ENCODE measurements at regions not wholly inside any gene's neighbourhood (a gene's known extent, or its start where the extent isn't known, plus 50 kb on each side); places are given as distances from the start of the nearest gene placed in this dataset.

DNA sequence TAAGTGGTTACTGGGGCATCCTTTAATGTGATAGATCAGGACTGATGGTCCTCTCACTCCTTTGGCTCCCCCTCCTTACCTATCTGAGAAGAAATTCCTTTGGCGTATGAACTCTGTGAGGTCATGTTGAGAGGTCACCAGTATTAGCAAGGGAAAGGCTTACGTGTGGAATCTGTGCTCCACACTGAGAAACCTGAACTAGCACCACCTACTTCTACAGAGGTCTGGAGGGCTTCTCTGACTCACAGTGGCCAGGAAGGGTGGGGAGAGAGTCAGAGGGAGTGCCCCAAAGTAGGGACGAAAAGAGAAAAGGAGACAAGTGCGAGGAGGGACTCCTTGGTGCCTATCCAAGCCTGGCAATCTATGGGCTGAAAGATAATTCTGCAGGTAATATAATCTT, 348.6 kb downstream of the TNS1 start:
- no peaks in the 10 kb centered on the region for H3K36me3 ChIP-seq (ENCODE audit: control insufficient read depth, insufficient read depth, low read length)
- H2BK5ac ChIP-seq (ENCODE audit: low read length), result no peak overlapping the region
- no peak overlapping the region for H3K9ac ChIP-seq (ENCODE audit: low read length)
- no peak overlapping the region for H4K8ac ChIP-seq (ENCODE audit: low read depth, low read length)
- peaks cover 2% of the 10 kb centered on the region for H3K4me1 ChIP-seq (ENCODE audit: control insufficient read depth, low read depth, low read length)
- H2BK120ac ChIP-seq (ENCODE audit: low read depth, low read length), result no peak overlapping the region
- H3K56ac ChIP-seq (ENCODE audit: low read length), result no peak overlapping the region
- no peak overlapping the region for H3K4me3 ChIP-seq (ENCODE audit: low read length)
- no peaks in the 10 kb centered on the region for H3K79me1 ChIP-seq (ENCODE audit: low read length)
- no peak overlapping the region for H2BK15ac ChIP-seq (replicated peaks; ENCODE audit: low read depth)
- H3K23ac ChIP-seq (ENCODE audit: low read length), result no peak overlapping the region
- no peak overlapping the region for H4K5ac ChIP-seq (ENCODE audit: low read length)
- no CpG with 5 or more reads among the region's 4 CpGs for WGBS (ENCODE audit: extremely low coverage, insufficient coverage, low lambda C conversion rate)
- H3K4me2 ChIP-seq (ENCODE audit: low read length), result no peak overlapping the region
- H3K4ac ChIP-seq (ENCODE audit: low read depth, low read length), result no peak overlapping the region
- no peak overlapping the region for H3K27ac ChIP-seq (ENCODE audit: low read depth, low read length)
- no peak overlapping the region for H3K18ac ChIP-seq (ENCODE audit: low read length)
- DNase-seq, result no peak
- no peaks in the 10 kb centered on the region for H3K27me3 ChIP-seq (ENCODE audit: insufficient read depth, low read length, poor library complexity)
- no peak overlapping the region for H2AK5ac ChIP-seq (ENCODE audit: low read length)
- no peaks in the 10 kb centered on the region for H3K79me2 ChIP-seq (ENCODE audit: control insufficient read depth, insufficient read depth, low read length)

DNA sequence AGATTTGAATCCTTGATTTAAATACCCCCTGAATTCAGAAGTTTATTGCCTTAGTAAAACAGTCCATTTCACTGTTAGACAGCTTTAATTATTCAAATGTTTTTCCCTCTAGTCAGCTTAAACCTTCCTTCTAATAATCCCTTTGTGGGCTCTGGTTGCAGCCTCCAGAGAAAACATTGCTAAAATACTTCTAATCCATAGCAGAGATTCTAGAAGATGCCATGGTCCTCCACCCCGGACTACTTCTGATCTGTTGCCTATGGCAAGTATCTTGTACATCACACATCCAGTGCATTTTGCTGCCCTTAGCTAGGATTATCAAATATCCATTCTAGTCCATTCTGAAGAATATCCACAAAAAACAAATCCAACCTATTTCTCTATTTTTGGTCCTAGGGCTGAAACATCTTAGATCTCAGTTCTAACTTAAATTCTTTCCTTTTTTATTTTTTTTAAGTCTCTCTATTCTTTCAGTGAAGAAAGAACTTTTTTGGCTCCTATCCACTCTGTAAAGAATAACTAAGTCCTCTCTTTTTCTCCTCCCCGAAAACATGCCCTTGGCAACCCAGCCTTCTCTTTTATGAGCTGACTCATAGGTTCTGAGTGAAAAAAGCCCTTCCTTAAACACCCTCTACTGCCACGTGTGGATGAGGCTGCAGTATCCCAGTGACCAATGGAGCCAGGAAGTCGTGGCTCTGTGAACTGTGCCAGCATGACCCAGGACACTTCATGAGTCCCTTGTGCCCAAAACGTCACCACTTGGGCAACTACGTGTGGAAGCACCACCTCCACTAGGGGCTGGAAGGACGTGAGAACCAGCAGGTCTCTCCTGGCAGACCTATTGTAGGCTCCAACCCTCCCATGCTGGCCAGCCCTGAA, 349.8 kb downstream of the TNS1 start:
- Histone ChIP-seq H4K5ac (ENCODE audit: low read length) (no peak overlapping the region), H3K18ac (ENCODE audit: low read length) (no peak overlapping the region), H3K27ac (ENCODE audit: low read depth, low read length) (no peak overlapping the region), H2BK5ac (ENCODE audit: low read length) (no peak overlapping the region), H3K4me2 (ENCODE audit: low read length) (no peak overlapping the region), H2BK120ac (ENCODE audit: low read depth, low read length) (no peak overlapping the region), H4K8ac (ENCODE audit: low read depth, low read length) (no peak overlapping the region), H3K36me3 (ENCODE audit: control insufficient read depth, insufficient read depth, low read length) (no peaks in the 10 kb centered on the region), H3K23ac (ENCODE audit: low read length) (peak overlapping the region; percentile 73), H2BK15ac (replicated peaks; ENCODE audit: low read depth) (no peak overlapping the region), H3K56ac (ENCODE audit: low read length) (no peak overlapping the region), H3K27me3 (ENCODE audit: insufficient read depth, low read length, poor library complexity) (no peaks in the 10 kb centered on the region), H3K4ac (ENCODE audit: low read depth, low read length) (no peak overlapping the region), H3K9ac (ENCODE audit: low read length) (no peak overlapping the region), H3K4me3 (ENCODE audit: low read length) (no peak overlapping the region), H3K79me1 (ENCODE audit: low read length) (no peaks in the 10 kb centered on the region), H3K79me2 (ENCODE audit: control insufficient read depth, insufficient read depth, low read length) (no peaks in the 10 kb centered on the region), H3K4me1 (ENCODE audit: control insufficient read depth, low read depth, low read length) (peaks cover 2% of the 10 kb centered on the region), H2AK5ac (ENCODE audit: low read length) (no peak overlapping the region)
- no peak for DNase-seq
- WGBS (ENCODE audit: extremely low coverage, insufficient coverage, low lambda C conversion rate), result no CpG with 5 or more reads among the region's 7 CpGs

DNA sequence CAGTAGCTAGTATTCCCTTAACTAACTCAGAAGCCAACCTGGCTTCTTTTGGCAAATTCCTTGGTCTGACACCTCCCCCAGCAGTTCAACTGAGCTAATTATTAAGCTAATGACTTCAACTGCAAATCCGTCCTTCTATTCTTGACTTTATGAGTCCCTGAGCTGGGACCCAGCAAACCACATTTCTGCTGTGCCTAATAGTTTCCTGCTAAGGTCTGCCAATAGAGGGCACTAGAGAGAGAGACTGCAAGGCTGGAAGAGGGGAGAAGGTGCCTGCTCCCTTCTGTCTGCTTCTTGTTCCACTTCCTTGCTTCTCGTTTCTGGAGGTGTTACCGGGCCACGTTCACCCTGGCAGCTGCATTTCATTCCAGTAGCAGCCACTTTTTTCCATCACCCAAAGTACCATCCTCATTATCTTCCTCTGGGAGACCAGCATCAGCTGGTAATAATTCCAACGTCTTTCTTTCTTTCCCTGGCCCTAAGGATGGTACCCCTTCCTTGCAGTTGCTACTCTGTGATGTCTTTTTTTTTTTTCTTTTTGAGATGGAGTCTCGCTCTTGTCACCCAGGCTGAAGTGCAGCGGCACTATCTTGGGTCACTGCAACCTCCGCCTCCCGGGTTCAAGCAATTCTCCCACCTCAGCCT, 352.0 kb downstream of the TNS1 start:
- no peak overlapping the region for H4K8ac ChIP-seq (ENCODE audit: low read depth, low read length)
- WGBS (ENCODE audit: extremely low coverage, insufficient coverage, low lambda C conversion rate), result no CpG with 5 or more reads among the region's 9 CpGs

DNA sequence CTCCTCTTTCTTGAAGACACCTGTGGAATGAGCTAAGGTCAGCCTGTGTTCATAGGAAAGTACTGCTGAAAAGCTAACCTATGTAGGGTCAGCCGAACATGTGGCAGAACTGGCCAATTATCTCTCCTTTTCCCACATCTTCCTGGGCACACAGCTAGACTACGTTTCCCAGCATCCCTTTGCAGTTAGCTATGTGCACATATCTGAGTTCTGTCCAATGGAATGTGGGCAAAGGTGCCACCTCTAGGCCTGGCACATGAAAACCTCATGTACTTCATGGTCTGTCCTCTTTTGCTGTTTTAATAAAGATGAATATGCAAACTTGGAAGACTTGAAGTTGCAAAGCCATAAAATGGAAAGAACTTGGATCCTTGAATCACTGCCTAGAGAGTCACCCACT, 352.6 kb downstream of the TNS1 start:
- Histone ChIP-seq H3K36me3 (ENCODE audit: control insufficient read depth, insufficient read depth, low read length) (no peaks in the 10 kb centered on the region), H3K4me2 (ENCODE audit: low read length) (no peak overlapping the region), H3K4me1 (ENCODE audit: control insufficient read depth, low read depth, low read length) (peaks cover 2% of the 10 kb centered on the region), H3K18ac (ENCODE audit: low read length) (no peak overlapping the region), H2BK5ac (ENCODE audit: low read length) (no peak overlapping the region), H3K4me3 (ENCODE audit: low read length) (no peak overlapping the region), H3K4ac (ENCODE audit: low read depth, low read length) (no peak overlapping the region), H4K8ac (ENCODE audit: low read depth, low read length) (no peak overlapping the region), H2BK15ac (replicated peaks; ENCODE audit: low read depth) (no peak overlapping the region), H3K23ac (ENCODE audit: low read length) (no peak overlapping the region), H3K79me2 (ENCODE audit: control insufficient read depth, insufficient read depth, low read length) (no peaks in the 10 kb centered on the region), H2BK120ac (ENCODE audit: low read depth, low read length) (no peak overlapping the region), H3K9ac (ENCODE audit: low read length) (no peak overlapping the region), H3K79me1 (ENCODE audit: low read length) (no peaks in the 10 kb centered on the region), H4K5ac (ENCODE audit: low read length) (no peak overlapping the region), H3K27ac (ENCODE audit: low read depth, low read length) (no peak overlapping the region), H2AK5ac (ENCODE audit: low read length) (no peak overlapping the region), H3K27me3 (ENCODE audit: insufficient read depth, low read length, poor library complexity) (no peaks in the 10 kb centered on the region), H3K56ac (ENCODE audit: low read length) (no peak overlapping the region)
- peak; percentile 44 for DNase-seq
- no CpG with 5 or more reads among the region's 2 CpGs for WGBS (ENCODE audit: extremely low coverage, insufficient coverage, low lambda C conversion rate)

More for the DNA sequence above, 352.0 kb downstream of the TNS1 start:
- peak; percentile 92 for DNase-seq
- no peak overlapping the region for H3K4me3 ChIP-seq (ENCODE audit: low read length)
- H3K4me2 ChIP-seq (ENCODE audit: low read length), result no peak overlapping the region
- no peak overlapping the region for H3K4ac ChIP-seq (ENCODE audit: low read depth, low read length)
- no peaks in the 10 kb centered on the region for H3K36me3 ChIP-seq (ENCODE audit: control insufficient read depth, insufficient read depth, low read length)
- H3K79me1 ChIP-seq (ENCODE audit: low read length), result no peaks in the 10 kb centered on the region
- no peaks in the 10 kb centered on the region for H3K27me3 ChIP-seq (ENCODE audit: insufficient read depth, low read length, poor library complexity)
- no peak overlapping the region for H2BK120ac ChIP-seq (ENCODE audit: low read depth, low read length)
- no peak overlapping the region for H2BK15ac ChIP-seq (replicated peaks; ENCODE audit: low read depth)
- H3K27ac ChIP-seq (ENCODE audit: low read depth, low read length), result no peak overlapping the region
- peaks cover 2% of the 10 kb centered on the region for H3K4me1 ChIP-seq (ENCODE audit: control insufficient read depth, low read depth, low read length)
- no peak overlapping the region for H3K18ac ChIP-seq (ENCODE audit: low read length)
- no peak overlapping the region for H3K23ac ChIP-seq (ENCODE audit: low read length)
- H3K79me2 ChIP-seq (ENCODE audit: control insufficient read depth, insufficient read depth, low read length), result no peaks in the 10 kb centered on the region
- H3K56ac ChIP-seq (ENCODE audit: low read length), result no peak overlapping the region
- H4K5ac ChIP-seq (ENCODE audit: low read length), result no peak overlapping the region
- H2AK5ac ChIP-seq (ENCODE audit: low read length), result no peak overlapping the region
- no peak overlapping the region for H2BK5ac ChIP-seq (ENCODE audit: low read length)
- H3K9ac ChIP-seq (ENCODE audit: low read length), result no peak overlapping the region

DNA sequence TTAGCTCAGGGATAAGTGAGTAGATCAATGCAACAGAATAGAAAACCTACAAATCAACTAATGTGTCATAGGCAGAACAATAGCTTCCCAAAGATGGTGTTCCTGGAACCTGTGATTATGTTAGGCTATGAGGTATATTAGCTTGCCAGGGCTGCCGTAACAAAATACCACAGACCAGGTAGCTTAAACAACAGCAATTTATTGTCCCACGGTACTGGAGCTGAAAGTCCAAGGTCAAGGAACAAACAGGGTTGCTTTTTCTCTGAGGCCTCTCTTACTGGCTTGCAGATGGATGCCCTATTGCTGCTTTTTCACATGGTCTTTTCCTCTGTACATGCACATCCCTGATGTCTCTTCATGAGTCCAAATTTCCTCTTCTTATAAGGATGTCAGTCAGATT, 354.9 kb downstream of the TNS1 start:
- no peak overlapping the region for H4K5ac ChIP-seq (ENCODE audit: low read length)
- no peaks in the 10 kb centered on the region for H3K79me1 ChIP-seq (ENCODE audit: low read length)
- no peak overlapping the region for H2BK15ac ChIP-seq (replicated peaks; ENCODE audit: low read depth)
- no peaks in the 10 kb centered on the region for H3K79me2 ChIP-seq (ENCODE audit: control insufficient read depth, insufficient read depth, low read length)
- no peak overlapping the region for H3K4me3 ChIP-seq (ENCODE audit: low read length)
- no peak overlapping the region for H2BK120ac ChIP-seq (ENCODE audit: low read depth, low read length)
- H3K4me2 ChIP-seq (ENCODE audit: low read length), result no peak overlapping the region
- H2AK5ac ChIP-seq (ENCODE audit: low read length), result no peak overlapping the region
- H3K56ac ChIP-seq (ENCODE audit: low read length), result no peak overlapping the region
- no peak overlapping the region for H3K9ac ChIP-seq (ENCODE audit: low read length)
- H3K4me1 ChIP-seq (ENCODE audit: control insufficient read depth, low read depth, low read length), result peaks cover 2% of the 10 kb centered on the region
- DNase-seq, result no peak
- H4K8ac ChIP-seq (ENCODE audit: low read depth, low read length), result no peak overlapping the region
- no peaks in the 10 kb centered on the region for H3K36me3 ChIP-seq (ENCODE audit: control insufficient read depth, insufficient read depth, low read length)
- no peak overlapping the region for H3K23ac ChIP-seq (ENCODE audit: low read length)
- no CpG with 5 or more reads among the region's 2 CpGs for WGBS (ENCODE audit: extremely low coverage, insufficient coverage, low lambda C conversion rate)
- no peak overlapping the region for H2BK5ac ChIP-seq (ENCODE audit: low read length)
- H3K27me3 ChIP-seq (ENCODE audit: insufficient read depth, low read length, poor library complexity), result no peaks in the 10 kb centered on the region
- no peak overlapping the region for H3K4ac ChIP-seq (ENCODE audit: low read depth, low read length)
- no peak overlapping the region for H3K27ac ChIP-seq (ENCODE audit: low read depth, low read length)
- no peak overlapping the region for H3K18ac ChIP-seq (ENCODE audit: low read length)
